DMS114 treated with DMSO at 0.1 percent for 48 hours (cell line): ENCODE measurements at regions not wholly inside any gene's neighbourhood (a gene's known extent, or its start where the extent isn't known, plus 50 kb on each side); places are given as distances from the start of the nearest gene placed in this dataset.
"Not testable (repeated sequence)": the region's sequence is repeated elsewhere in the genome, so short reads cannot be mapped to it uniquely, and the experiment has no call there.

ENCODE experiments used
- DNase-seq: peaks from one replicate; lab custom pipeline; 2025; ENCODE audit not compliant: unreplicated experiment; lab: John Stamatoyannopoulos, UW

DNA sequence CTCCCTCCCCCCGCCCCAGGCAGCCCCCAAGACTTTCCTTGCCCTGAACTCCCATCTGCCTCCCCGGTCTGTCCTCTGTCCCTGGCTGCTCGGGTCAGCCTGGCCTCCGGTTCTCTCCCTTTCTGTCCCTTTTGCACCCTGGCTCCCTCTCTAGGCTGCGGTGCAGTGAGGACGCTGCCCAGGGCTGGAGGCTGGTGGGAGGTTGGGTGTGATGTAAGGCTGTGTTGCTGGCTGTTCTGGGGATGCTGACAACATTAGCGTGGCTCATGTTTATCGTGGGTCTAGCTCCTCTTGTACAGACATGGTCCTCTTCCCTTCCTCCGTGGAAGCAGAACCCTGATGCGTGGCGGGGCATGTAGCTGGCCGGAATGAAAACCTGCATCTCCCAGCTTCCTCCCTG is 357.5 kb downstream of the CNTNAP3B start:
- DNase-seq: not testable (repeated sequence)

GRCh38 chr9:41754822-41755221 is 374.4 kb downstream of the CNTNAP3B start:
- not testable (repeated sequence) for DNase-seq

DNA sequence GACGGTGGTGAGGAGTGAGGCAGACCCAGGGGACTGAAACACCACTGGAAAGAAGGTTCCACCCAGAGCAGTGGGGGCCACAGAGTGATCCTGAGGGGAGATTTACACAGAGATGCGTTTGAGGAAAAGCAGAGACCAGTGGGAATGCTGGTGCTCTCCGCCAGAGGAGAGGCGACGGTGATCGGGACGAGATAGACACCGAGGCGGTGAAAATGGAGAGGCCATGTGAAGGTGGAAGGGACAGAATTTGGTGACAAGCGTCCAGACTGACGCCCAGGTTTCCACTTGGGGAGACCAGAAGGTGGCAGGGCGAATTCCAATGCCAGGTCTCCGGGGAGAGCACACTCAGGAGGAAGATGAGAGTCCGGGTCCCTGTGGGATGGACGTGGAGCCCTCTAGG is 374.8 kb downstream of the CNTNAP3B start:
- not testable (repeated sequence) for DNase-seq

GRCh38 chr9:41741897-41742296 is 387.3 kb downstream of the CNTNAP3B start:
- DNase-seq: not testable (repeated sequence)

DNA sequence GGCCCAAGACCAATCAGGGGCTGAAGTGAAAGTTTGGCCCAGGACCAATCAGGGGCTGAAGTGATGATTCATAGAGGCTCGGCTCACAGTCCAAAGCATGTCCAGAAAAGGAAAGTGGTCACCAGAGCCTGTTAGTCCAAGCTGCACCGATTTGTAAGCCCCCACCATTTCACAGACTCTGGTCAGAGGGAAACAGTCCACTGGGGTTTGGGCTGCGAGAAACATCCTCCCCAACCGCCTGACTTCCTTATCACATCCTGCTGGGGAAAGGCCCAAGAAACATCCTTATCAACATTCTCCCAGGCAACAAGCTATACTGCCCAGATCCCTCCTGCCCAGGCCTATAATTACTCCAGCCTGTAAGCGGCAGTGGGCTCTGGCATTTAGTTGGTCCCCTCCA is 388.1 kb downstream of the CNTNAP3B start:
- DNase-seq: not testable (repeated sequence)

DNA sequence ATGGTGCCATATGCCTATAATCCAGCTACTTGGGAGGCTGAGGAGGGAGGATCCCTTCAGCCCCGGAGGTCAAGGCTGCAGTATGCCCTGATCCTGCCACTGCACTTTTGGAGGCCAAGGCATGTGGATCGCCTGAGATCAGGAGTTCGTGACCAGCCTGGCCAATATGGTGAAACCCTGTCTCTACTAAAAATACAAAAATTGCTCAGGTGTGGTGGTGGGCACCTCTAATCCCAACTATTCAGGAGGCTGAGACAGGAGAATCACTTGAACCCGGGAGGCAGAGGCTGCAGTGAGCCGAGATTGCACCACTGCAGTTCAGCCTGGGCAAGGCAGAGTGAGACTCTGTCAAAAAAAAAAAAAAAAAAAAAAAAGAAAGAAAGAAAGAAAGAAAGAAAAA is 390.5 kb downstream of the CNTNAP3B start:
- not testable (repeated sequence) for DNase-seq

GRCh38 chr9:41699190-41699589 is 430.0 kb downstream of the CNTNAP3B start:
- not testable (repeated sequence) for DNase-seq

DNA sequence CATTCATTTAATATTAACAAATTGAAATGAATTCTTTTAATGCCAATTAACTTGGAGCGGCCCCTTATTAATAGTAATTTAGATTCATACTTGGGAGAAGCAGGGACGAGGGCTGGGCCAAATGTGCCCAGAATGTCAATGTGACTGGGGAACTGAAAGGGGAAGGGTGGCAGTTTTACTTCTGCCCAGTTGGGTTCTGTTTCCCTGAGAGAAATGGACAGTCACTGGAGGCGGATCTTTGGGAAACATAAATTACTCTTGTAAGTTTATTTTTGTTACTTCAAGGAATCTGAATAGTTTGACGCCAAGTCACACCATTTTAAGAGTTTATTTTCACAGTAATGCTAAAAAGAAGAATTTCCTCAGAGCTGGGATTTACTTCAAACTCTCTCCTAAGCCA is 432.1 kb downstream of the CNTNAP3B start:
- not testable (repeated sequence) for DNase-seq

- DNase-seq: not testable (repeated sequence)
These were observed 449.9 kb downstream of the CNTNAP3B start for GRCh38 chr9:41679312-41679711.

DNA sequence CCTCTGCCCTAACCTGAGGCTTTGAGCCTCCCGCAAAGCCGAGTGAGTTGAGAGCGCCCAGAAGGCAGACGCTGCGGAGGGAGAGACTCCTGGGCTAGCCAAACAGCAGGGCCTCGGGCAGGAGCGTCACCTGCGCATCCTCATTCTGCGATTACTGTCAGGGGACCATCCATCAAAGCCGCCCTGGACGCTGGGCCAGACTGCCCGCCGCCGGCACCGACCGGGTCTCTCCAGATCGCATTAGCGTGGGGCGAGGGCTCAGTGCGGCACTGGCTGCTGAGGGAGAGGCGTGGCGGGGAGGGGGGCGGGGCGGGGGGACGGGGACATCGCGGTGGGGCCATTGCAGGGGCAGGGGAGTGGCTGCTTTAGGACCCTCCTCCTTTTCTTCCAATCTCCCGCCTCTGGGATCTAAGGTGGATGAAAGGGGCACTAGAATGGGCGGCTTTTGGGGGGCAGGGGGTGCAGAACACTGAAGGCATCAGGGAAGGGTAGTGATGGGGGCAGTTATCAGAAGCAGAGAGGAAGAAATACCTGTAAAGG is 465.7 kb downstream of the CNTNAP3B start:
- not testable (repeated sequence) for DNase-seq

- DNase-seq: not testable (repeated sequence)
These were observed 469.6 kb upstream of the ZNG1F start for GRCh38 chr9:41658706-41659105.

DNA sequence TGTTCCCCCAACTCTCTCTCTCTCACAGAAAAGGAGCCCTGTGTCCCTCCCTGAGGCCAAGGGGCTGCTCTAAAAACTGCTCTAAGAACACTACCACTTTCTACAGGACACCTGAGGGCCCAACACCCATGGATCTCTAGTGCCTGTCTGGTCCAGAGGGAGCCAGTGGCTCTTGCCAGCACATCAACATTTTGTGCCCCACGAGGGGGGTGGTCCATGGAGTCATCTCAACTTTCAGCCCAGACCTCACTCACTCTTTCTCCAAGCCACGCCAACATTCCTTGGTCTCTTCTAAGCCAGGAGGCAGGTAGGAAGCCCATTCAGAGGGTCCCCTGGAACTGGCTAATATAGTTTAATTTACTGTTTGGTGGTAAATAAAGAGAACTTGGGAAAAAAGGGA is 469.0 kb upstream of the ZNG1F start:
- DNase-seq: not testable (repeated sequence)

GRCh38 chr9:41657141-41657540 is 468.0 kb upstream of the ZNG1F start:
- DNase-seq: not testable (repeated sequence)

DNA sequence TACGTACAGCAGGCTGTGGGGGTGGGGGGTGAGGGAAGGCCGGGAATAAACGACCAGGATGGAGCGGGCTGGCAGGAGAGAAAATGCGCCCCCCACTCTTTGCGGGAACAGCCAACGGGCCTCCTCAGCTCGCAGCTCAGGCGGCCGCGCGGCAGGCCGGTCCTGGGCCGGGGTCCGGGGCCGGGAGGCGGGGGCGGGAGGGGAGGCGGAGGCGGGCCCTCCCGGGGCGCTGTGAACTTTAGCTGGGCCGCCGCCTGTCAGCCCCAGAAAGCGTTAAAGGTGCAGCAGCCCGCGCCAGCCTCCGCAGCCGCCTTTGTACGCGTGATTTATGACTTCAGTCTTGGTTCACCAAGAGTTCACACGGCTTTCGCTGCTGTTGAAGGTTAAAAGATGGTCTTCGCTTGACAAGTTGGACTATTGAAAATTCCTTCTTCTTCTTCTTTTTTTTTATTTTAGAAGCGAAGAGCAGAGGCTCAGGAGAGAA is 466.0 kb upstream of the ZNG1F start:
- not testable (repeated sequence) for DNase-seq

GRCh38 chr9:41654349-41654748 is 465.2 kb upstream of the ZNG1F start:
- DNase-seq: not testable (repeated sequence)

DNA sequence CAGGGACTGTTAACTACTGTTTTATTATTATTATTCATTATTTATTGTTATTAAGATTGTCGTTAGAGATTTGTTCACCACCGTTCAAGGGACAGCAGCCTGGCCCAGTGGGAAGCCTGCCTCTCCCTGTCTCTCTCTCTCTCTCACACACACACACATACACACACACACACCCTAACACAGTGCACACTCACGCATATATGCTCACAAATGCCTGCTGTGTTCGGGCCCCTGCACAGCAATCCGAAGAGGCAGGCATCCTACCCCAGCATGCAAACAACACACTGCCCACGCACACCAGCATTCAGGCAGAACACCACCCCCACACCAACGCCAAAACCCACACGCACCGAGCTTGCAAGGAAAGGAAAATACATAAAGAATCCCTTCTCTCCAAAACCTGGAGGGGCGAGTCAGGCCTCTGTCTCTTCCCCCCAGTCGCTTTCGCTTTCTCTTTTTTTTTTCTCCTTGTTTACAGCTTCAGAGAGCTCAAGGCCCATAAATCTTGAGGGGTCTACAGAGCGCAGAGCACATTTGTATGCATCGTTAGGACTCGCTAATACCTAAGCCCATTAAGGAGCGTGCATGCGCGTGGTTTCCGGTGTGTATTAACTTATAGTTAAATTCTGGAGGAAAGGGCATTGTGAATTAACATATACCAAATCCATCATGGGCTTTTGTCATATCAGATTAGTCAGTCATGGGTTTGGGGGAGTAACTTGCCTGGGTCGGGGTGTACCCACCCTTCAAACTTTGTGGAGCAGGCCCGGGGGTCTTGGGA is 464.6 kb upstream of the ZNG1F start:
- DNase-seq: not testable (repeated sequence)

DNA sequence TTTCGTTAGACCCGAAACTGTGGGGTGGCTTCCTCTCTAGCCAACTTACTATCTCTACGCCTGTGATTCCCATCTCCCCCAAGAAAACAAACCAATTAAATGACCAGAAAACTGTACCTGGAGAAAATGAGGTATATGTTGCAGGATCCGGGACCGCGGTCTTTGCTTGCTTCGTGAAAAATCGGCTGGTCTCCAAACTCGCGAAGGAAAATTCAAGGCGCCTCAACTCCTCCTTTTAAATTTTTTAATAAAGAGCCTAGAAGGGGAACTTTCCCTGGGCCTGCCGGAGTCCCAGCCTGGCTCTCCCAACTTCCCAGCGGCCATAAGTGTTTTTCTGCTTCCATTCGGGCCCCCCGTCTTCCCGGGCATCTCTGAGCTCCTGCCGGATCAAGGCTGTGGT is 463.7 kb upstream of the ZNG1F start:
- DNase-seq: not testable (repeated sequence)

- DNase-seq: not testable (repeated sequence)
These were observed 463.1 kb upstream of the ZNG1F start for GRCh38 chr9:41652100-41652713.

DNA sequence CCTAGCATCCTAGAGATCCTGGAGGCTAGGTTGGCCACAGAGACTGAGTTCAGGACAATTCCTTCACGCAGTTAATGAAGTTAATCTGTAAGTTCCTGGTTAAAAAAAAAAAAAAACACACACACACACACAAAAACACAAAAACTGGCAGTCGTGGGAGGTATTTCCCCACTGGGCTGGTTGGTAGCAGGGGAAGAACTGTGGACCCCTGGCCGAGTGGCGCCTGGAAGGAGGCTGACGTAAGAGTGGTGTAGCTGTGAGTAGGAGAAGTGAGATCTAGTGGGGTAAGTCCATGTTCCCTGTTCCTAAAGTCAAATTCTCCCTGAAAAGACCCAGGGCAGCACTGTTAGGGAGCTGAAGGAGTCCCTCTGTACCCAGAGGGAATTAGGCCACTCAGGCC is 461.0 kb upstream of the ZNG1F start:
- not testable (repeated sequence) for DNase-seq

GRCh38 chr9:41648564-41648963 is 459.4 kb upstream of the ZNG1F start:
- not testable (repeated sequence) for DNase-seq

- DNase-seq: not testable (repeated sequence)
These were observed 457.1 kb upstream of the ZNG1F start for GRCh38 chr9:41646246-41646645.
